HepG2 (cell line): ENCODE measurements at regions not wholly inside any gene's neighbourhood (a gene's known extent, or its start where the extent isn't known, plus 50 kb on each side); places are given as distances from the start of the nearest gene placed in this dataset.

Source experiments
- ATAC-seq: fragments of 200-7000 bp; cut with Tn5 transposase; 3 replicates; pipeline ENCODE4 v1.9.1; 2020; ENCODE audit warnings: mild to moderate bottlenecking, moderate library complexity
- BruUV-seq: library from RNA; stranded (reverse); fragments of 400-500 nt; replicated peaks from 2 replicates; lab custom pipeline; 2021; lab: Mats Ljungman, UMichigan
- CTCF ChIA-PET: fragments of 300-600 bp; formaldehyde crosslinking; extraction: SDS; loops from one replicate; lab custom pipeline; 2021; ENCODE audit warnings: low total read pairs, inconsistent platforms, low intra/inter-chr PET ratio; lab: Yijun Ruan, JAX
- POLR2A ChIA-PET: fragments of 350-600 bp; sonication (Branson Sonifier 250); formaldehyde crosslinking; loops from one replicate; lab custom pipeline; 2020; ENCODE audit warnings: antibody characterized with exemption, inconsistent platforms; lab: Yijun Ruan, JAX
- DNase-seq: peaks from one replicate; pipeline ENCODE4 v3.0.0-alpha.2; 2015; ENCODE audit warnings: low spot score
- FAIRE-seq: peaks from 3 replicates; lab custom pipeline; 2011; peaks lifted over from hg19 to GRCh38; lab: Jason Lieb, UNC
- H2AFZ ChIP-seq: one replicate; pipeline ENCODE4 v1.6.1; 2011; ENCODE audit warnings: low read length, inconsistent platforms
- H3K27ac ChIP-seq: fragments of 300-600 bp; 3 replicates; pipeline ENCODE4 v1.8.0; 2011; ENCODE audit warnings: mixed run types, mild to moderate bottlenecking, mixed read lengths, low read length, inconsistent platforms; ENCODE audit not compliant: insufficient read depth; ENCODE audit errors: extremely low read length
- H3K27me3 ChIP-seq, 2 experiments: fragments of 200-600 bp in 1 of 2; 2 replicates in 1 of 2; 3 replicates in 1 of 2; pipeline versions ENCODE4 v1.6.0 to v1.8.0; 2011; ENCODE audit warnings: low read length in 2 of 2, mild to moderate bottlenecking in 2 of 2, moderate library complexity in 2 of 2, inconsistent platforms in 1 of 2; ENCODE audit not compliant: insufficient read depth in 2 of 2, control insufficient read depth in 1 of 2
- H3K36me3 ChIP-seq, 2 experiments: fragments of 200-600 bp in 1 of 2; replicated peaks in 1 of 2; 2 replicates in 1 of 2; 3 replicates in 1 of 2; pipeline versions ENCODE4 v1.5.1 to v1.8.0; 2011; ENCODE audit warnings: low read length in 2 of 2, inconsistent platforms in 1 of 2; ENCODE audit not compliant: insufficient read depth in 2 of 2, control insufficient read depth in 1 of 2
- H3K4me1 ChIP-seq: 2 replicates; pipeline ENCODE4 v1.5.1; 2012; ENCODE audit warnings: low read length, inconsistent platforms; ENCODE audit not compliant: insufficient read depth
- H3K4me2 ChIP-seq: 2 replicates; pipeline ENCODE4 v1.6.0; 2011; ENCODE audit warnings: low read depth, low read length, inconsistent platforms
- H3K4me3 ChIP-seq, 3 experiments: fragments of 200-600 bp in 1 of 3; sonication (generic), shearing (Covaris generic) in 1 of 3; replicated peaks in 1 of 3; 2 replicates each; pipeline ENCODE4 v1.5.1; 2011 to 2016; ENCODE audit warnings: low read length in 3 of 3, inconsistent platforms in 2 of 3, low read depth in 2 of 3, mild to moderate bottlenecking in 2 of 3, control low read depth in 1 of 3, mixed read lengths in 1 of 3; ENCODE audit not compliant: insufficient read depth in 1 of 3
- H3K79me2 ChIP-seq: one replicate; pipeline ENCODE4 v1.6.1; 2011; ENCODE audit warnings: low read length, inconsistent platforms; ENCODE audit not compliant: insufficient read depth
- H3K9ac ChIP-seq: 2 replicates; pipeline ENCODE4 v1.6.0; 2011; ENCODE audit warnings: mild to moderate bottlenecking, low read depth, low read length, inconsistent platforms; ENCODE audit not compliant: insufficient read depth
- H3K9me3 ChIP-seq: 2 replicates; pipeline ENCODE4 v1.5.1; 2012; ENCODE audit warnings: mild to moderate bottlenecking, low read length
- H4K20me1 ChIP-seq: 2 replicates; pipeline ENCODE4 v1.6.0; 2011; ENCODE audit warnings: inconsistent platforms, mild to moderate bottlenecking, low read length, moderate library complexity; ENCODE audit not compliant: insufficient read depth
- CEBPB ChIP-seq: IDR thresholded peaks from 2 replicates; pipeline ENCODE4 v1.6.1; 2011; ENCODE audit warnings: low read depth, low read length, improper control_type of control experiment, borderline replicate concordance
- GABPA ChIP-seq, 2 experiments: IDR thresholded peaks; 2 replicates each; pipeline ENCODE4 v1.6.1; 2011 to 2016; ENCODE audit warnings: low read depth in 2 of 2, low read length in 1 of 2, missing biosample characterization in 1 of 2, missing genetic modification characterization in 1 of 2
- PAWR ChIP-seq: sonication (generic); formaldehyde crosslinking; IDR thresholded peaks from 2 replicates; pipeline ENCODE4 v1.4.0; 2020; ENCODE audit warnings: missing genetic modification reagents, mild to moderate bottlenecking, borderline replicate concordance
- TCF7L2 ChIP-seq: IDR thresholded peaks from 2 replicates; pipeline ENCODE4 v1.6.1; 2011; ENCODE audit warnings: mild to moderate bottlenecking, low read depth, low read length, moderate library complexity
- WGBS: methylation state at CpG from one replicate; pipeline ENCODE4 v1.1.6; 2017; ENCODE audit warnings: low lambda C conversion rate; 5-methylcytosine and 5-hydroxymethylcytosine counted together
- in situ Hi-C: cut with HindIII; loops from 2 replicates; pipeline ENCODE4 v1.10.0; 2017; ENCODE audit warnings: low pct_unique_long_range_greater_than_20kb; ENCODE audit not compliant: extremely low pct_ligation_motif_present
- intact Hi-C: fragments of 100-400 bp; cut with micrococcal nuclease; formaldehyde crosslinking; loops from one replicate; pipeline ENCODE4 v1.10.0; 2022; ENCODE audit not compliant: unreplicated experiment

DNA sequence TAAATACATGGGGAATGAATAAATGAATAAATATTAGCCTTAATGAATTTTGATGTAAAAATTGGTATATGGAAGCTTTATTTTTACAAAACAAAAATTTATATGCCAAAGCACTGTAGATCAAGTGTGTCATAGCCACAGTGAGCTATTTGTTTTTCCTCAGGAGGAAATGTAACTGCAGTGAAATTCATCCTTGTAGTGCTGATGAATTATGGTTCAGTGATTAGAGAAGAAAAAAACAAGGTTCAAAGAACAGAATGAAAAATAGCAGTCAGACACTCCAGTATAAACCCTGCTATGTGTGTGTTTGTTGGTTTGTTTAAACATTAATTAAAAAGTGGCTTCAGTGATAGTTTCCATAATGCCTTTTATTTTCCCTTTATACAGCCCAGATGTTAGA lies 228.0 kb upstream of the GPR149 start:
- Histone ChIP-seq H3K27ac (no peak overlapping the region), H2AFZ (no peak overlapping the region), H3K27me3 (no peaks in the 10 kb centered on the region), H3K79me2 (no peaks in the 10 kb centered on the region), H3K4me3 (no peak overlapping the region), H3K4me2 (no peak overlapping the region), H3K4me1 (no peaks in the 10 kb centered on the region), H4K20me1 (no peaks in the 10 kb centered on the region), H3K9me3 (no peaks in the 10 kb centered on the region), H3K9ac (no peak overlapping the region), H3K36me3 (no peaks in the 10 kb centered on the region)
- intact Hi-C loops (no loop called here), in situ Hi-C loops (no loop called here)
- no peak for DNase-seq
- TF ChIP-seq TCF7L2, result no peak
- no peak for ATAC-seq
- POLR2A ChIA-PET, result no interaction called here
- CTCF ChIA-PET, result no interaction called here
- BruUV-seq, result no TSS peak
- FAIRE-seq, result no peak

GRCh38 chr3:154657218-154657617 lies 227.2 kb upstream of the GPR149 start:
- no peak overlapping the region for H2AFZ ChIP-seq
- no peak overlapping the region for H3K4me2 ChIP-seq
- H3K36me3 ChIP-seq, result no peaks in the 10 kb centered on the region
- no peak for ATAC-seq
- peak; percentile 41; the same call in 1 of the 2 replicates for TF ChIP-seq CEBPB
- TF ChIP-seq GABPA (IDR thresholded peaks at IDR 0.05; ENCODE audit: low read depth, low read length), result no peak
- 0 out of 2 replicates have a peak, but pooled peaks have one; percentile 12 for TF ChIP-seq GABPA (CRISPR knock-in tag; IDR thresholded peaks at IDR 0.05; ENCODE audit: low read depth)
- no peak for TF ChIP-seq PAWR (CRISPR knock-in tag)
- H3K79me2 ChIP-seq, result no peaks in the 10 kb centered on the region
- POLR2A ChIA-PET, result no interaction called here
- WGBS, result 0% methylated on average over 3 of the region's 4 CpGs
- no peak overlapping the region for H3K27ac ChIP-seq
- intact Hi-C loops (no loop called here), in situ Hi-C loops (no loop called here)
- no peaks in the 10 kb centered on the region for H3K4me1 ChIP-seq
- no peak overlapping the region for H3K9ac ChIP-seq
- no peaks in the 10 kb centered on the region for H3K27me3 ChIP-seq
- no peak for DNase-seq
- BruUV-seq, result no TSS peak
- FAIRE-seq, result no peak
- no peak overlapping the region for H3K4me3 ChIP-seq
- H4K20me1 ChIP-seq, result no peaks in the 10 kb centered on the region
- CTCF ChIA-PET, result no interaction called here
- no peaks in the 10 kb centered on the region for H3K9me3 ChIP-seq
